HG03060 (cell line): ENCODE measurements at regions not wholly inside any gene's neighbourhood (a gene's known extent, or its start where the extent isn't known, plus 50 kb on each side); places are given as distances from the start of the nearest gene placed in this dataset.
"Not testable (repeated sequence)": the region's sequence is repeated elsewhere in the genome, so short reads cannot be mapped to it uniquely, and the experiment has no call there.

Experiments used
- ATAC-seq: cut with Tn5 transposase; IDR thresholded peaks from one replicate; pipeline ENCODE4 v1.9.1; 2021; ENCODE audit warnings: low read depth, moderate number of reproducible peaks; ENCODE audit not compliant: unreplicated experiment

GRCh38 chr12:73180734-73181133 lies 908.6 kb downstream of the TRHDE start:
- ATAC-seq = no peak

GRCh38 chr12:73181244-73181643 lies 909.1 kb downstream of the TRHDE start:
- ATAC-seq = no peak

- ATAC-seq = no peak
These were observed 913.2 kb downstream of the TRHDE start for GRCh38 chr12:73185403-73185802.

GRCh38 chr12:73186272-73186671 lies 914.1 kb downstream of the TRHDE start:
- no peak for ATAC-seq

GRCh38 chr12:73187765-73188164 lies 915.6 kb downstream of the TRHDE start:
- ATAC-seq = no peak

GRCh38 chr12:73210548-73211204 lies 938.5 kb downstream of the TRHDE start:
- ATAC-seq = no peak

- no peak for ATAC-seq
These were observed 948.8 kb downstream of the TRHDE start for GRCh38 chr12:73220951-73221350.

- ATAC-seq = no peak
These were observed 949.2 kb downstream of the TRHDE start for GRCh38 chr12:73221398-73221797.

- ATAC-seq = no peak
These were observed 949.7 kb downstream of the TRHDE start for GRCh38 chr12:73221836-73222235.

- no peak for ATAC-seq
These were observed 953.3 kb downstream of the TRHDE start for GRCh38 chr12:73225371-73225937.

- no peak for ATAC-seq
These were observed 953.8 kb downstream of the TRHDE start for GRCh38 chr12:73225941-73226340.

- no peak for ATAC-seq
These were observed 954.4 kb downstream of the TRHDE start for GRCh38 chr12:73226593-73226992.

- ATAC-seq = not testable (repeated sequence)
These were observed 956.7 kb downstream of the TRHDE start for GRCh38 chr12:73228828-73229227.

GRCh38 chr12:73235387-73235786 lies 963.2 kb downstream of the TRHDE start:
- ATAC-seq = no peak

- ATAC-seq = no peak
These were observed 967.9 kb downstream of the TRHDE start for GRCh38 chr12:73240110-73240509.

GRCh38 chr12:73262788-73263381 lies 990.7 kb downstream of the TRHDE start:
- no peak for ATAC-seq

- ATAC-seq = no peak
These were observed 994.0 kb downstream of the TRHDE start for GRCh38 chr12:73266206-73266605.

- no peak for ATAC-seq
These were observed 1002.8 kb downstream of the TRHDE start for GRCh38 chr12:73274976-73275375.

- ATAC-seq = no peak
These were observed 1005.8 kb downstream of the TRHDE start for GRCh38 chr12:73277971-73278370.

GRCh38 chr12:73301530-73301929 lies 1029.4 kb downstream of the TRHDE start:
- ATAC-seq = no peak

- ATAC-seq = no peak
These were observed 1035.1 kb downstream of the TRHDE start for GRCh38 chr12:73307260-73307659.

GRCh38 chr12:73308079-73308478 lies 1035.9 kb downstream of the TRHDE start:
- no peak for ATAC-seq
